IMR-90 (cell line): ENCODE measurements at regions not wholly inside any gene's neighbourhood (a gene's known extent, or its start where the extent isn't known, plus 50 kb on each side); places are given as distances from the start of the nearest gene placed in this dataset.

Source experiments
- ATAC-seq: fragments of 200-7000 bp; cut with Tn5 transposase; 2 replicates; pipeline ENCODE4 v1.9.1; 2020; ENCODE audit warnings: low read depth, mild to moderate bottlenecking, moderate library complexity
- BruUV-seq: library from RNA; stranded (reverse); fragments of 400-500 nt; replicated peaks from 2 replicates; lab custom pipeline; 2021; lab: Mats Ljungman, UMichigan
- CTCF ChIA-PET: fragments of 300-600 bp; formaldehyde crosslinking; extraction: SDS; loops from one replicate; lab custom pipeline; 2021; ENCODE audit warnings: antibody characterized with exemption; lab: Yijun Ruan, JAX
- POLR2A ChIA-PET: fragments of 300-600 bp; sonication (Branson Sonifier 250); formaldehyde crosslinking; loops from one replicate; lab custom pipeline; 2022; ENCODE audit warnings: antibody characterized with exemption; ENCODE audit not compliant: unreplicated experiment; lab: Charles Lee
- DNase-seq: peaks from one replicate; pipeline ENCODE4 v3.0.0; 2013
- H2AFZ ChIP-seq: replicated peaks from 2 replicates; pipeline ENCODE3; 2013; ENCODE audit warnings: low read length, mild to moderate bottlenecking; ENCODE audit not compliant: poor library complexity
- H2AK5ac ChIP-seq: 2 replicates; pipeline ENCODE4 v1.6.1; 2013; ENCODE audit warnings: low read depth, low read length, inconsistent platforms
- H2AK9ac ChIP-seq: replicated peaks from 2 replicates; pipeline ENCODE3; 2013; ENCODE audit warnings: mild to moderate bottlenecking, low read depth, low read length, moderate library complexity; ENCODE audit not compliant: poor library complexity
- H2BK120ac ChIP-seq: 2 replicates; pipeline ENCODE4 v1.6.1; 2013; ENCODE audit warnings: low read depth, low read length, inconsistent platforms
- H2BK15ac ChIP-seq: 3 replicates; pipeline ENCODE4 v1.6.1; 2013; ENCODE audit warnings: low read depth, low read length, inconsistent platforms
- H2BK20ac ChIP-seq: 2 replicates; pipeline ENCODE4 v1.6.1; 2013; ENCODE audit warnings: low read depth, mild to moderate bottlenecking, inconsistent platforms, low read length, moderate library complexity
- H2BK5ac ChIP-seq: 2 replicates; pipeline ENCODE4 v1.6.1; 2013; ENCODE audit warnings: mild to moderate bottlenecking, low read depth, low read length, inconsistent platforms; ENCODE audit not compliant: poor library complexity, severe bottlenecking
- H3K14ac ChIP-seq: replicated peaks from 2 replicates; pipeline ENCODE4 v1.6.1; 2013; ENCODE audit warnings: low read depth, low read length, inconsistent platforms
- H3K18ac ChIP-seq: 2 replicates; pipeline ENCODE4 v1.6.1; 2013; ENCODE audit warnings: low read depth, low read length, control low read depth
- H3K23ac ChIP-seq: 2 replicates; pipeline ENCODE4 v1.6.1; 2013; ENCODE audit warnings: low read depth, low read length, inconsistent platforms
- H3K27ac ChIP-seq: 2 replicates; pipeline ENCODE4 v1.5.1; 2013; ENCODE audit warnings: mild to moderate bottlenecking, control low read depth, low read length; ENCODE audit not compliant: insufficient read depth
- H3K27me3 ChIP-seq: 2 replicates; pipeline ENCODE4 v1.6.1; 2013; ENCODE audit warnings: low read length; ENCODE audit not compliant: control insufficient read depth, insufficient read depth
- H3K36me3 ChIP-seq: 2 replicates; pipeline ENCODE4 v1.6.1; 2013; ENCODE audit warnings: low read length, mixed read lengths; ENCODE audit not compliant: control insufficient read depth, insufficient read depth
- H3K4ac ChIP-seq: 2 replicates; pipeline ENCODE4 v1.6.1; 2013; ENCODE audit warnings: low read depth, low read length, inconsistent platforms
- H3K4me1 ChIP-seq: 2 replicates; pipeline ENCODE4 v1.6.1; 2013; ENCODE audit warnings: low read length, mixed read lengths; ENCODE audit not compliant: control insufficient read depth, insufficient read depth
- H3K4me2 ChIP-seq: 2 replicates; pipeline ENCODE4 v1.6.1; 2013; ENCODE audit warnings: low read depth, mild to moderate bottlenecking, control low read depth, low read length, moderate library complexity
- H3K4me3 ChIP-seq: 2 replicates; pipeline ENCODE4 v1.5.1; 2013; ENCODE audit warnings: low read depth, mild to moderate bottlenecking, control low read depth, low read length, moderate library complexity; ENCODE audit not compliant: insufficient read depth
- H3K56ac ChIP-seq: 2 replicates; pipeline ENCODE4 v1.6.1; 2013; ENCODE audit warnings: low read length, inconsistent platforms; ENCODE audit not compliant: insufficient read depth; ENCODE audit errors: extremely low read depth
- H3K79me1 ChIP-seq, 2 experiments: 2 replicates each; pipeline ENCODE4 v1.6.1; 2013; ENCODE audit warnings: low read length in 2 of 2, inconsistent platforms in 1 of 2, low read depth in 1 of 2
- H3K9ac ChIP-seq: 2 replicates; pipeline ENCODE4 v1.6.1; 2013; ENCODE audit warnings: low read depth, low read length, control low read depth
- H3K9me1 ChIP-seq: 2 replicates; pipeline ENCODE4 v1.6.1; 2013; ENCODE audit warnings: low read length, inconsistent platforms; ENCODE audit not compliant: insufficient read depth
- H3K9me3 ChIP-seq: 2 replicates; pipeline ENCODE4 v1.6.1; 2013; ENCODE audit warnings: low read length; ENCODE audit not compliant: control insufficient read depth, insufficient read depth
- H4K20me1 ChIP-seq: 2 replicates; pipeline ENCODE4 v1.6.1; 2013; ENCODE audit warnings: low read length, inconsistent platforms; ENCODE audit not compliant: insufficient read depth
- H4K5ac ChIP-seq: 2 replicates; pipeline ENCODE4 v1.6.1; 2013; ENCODE audit warnings: mild to moderate bottlenecking, low read depth, low read length, control low read depth
- H4K8ac ChIP-seq, 2 experiments: 2 replicates each; pipeline ENCODE4 v1.6.1; 2013; ENCODE audit warnings: low read depth in 2 of 2, low read length in 2 of 2, control low read depth in 1 of 2, inconsistent platforms in 1 of 2
- H4K91ac ChIP-seq: 2 replicates; pipeline ENCODE4 v1.6.1; 2013; ENCODE audit warnings: low read depth, low read length, inconsistent platforms; ENCODE audit not compliant: insufficient read depth
- CEBPB ChIP-seq: IDR thresholded peaks from 2 replicates; pipeline ENCODE4 v1.6.1; 2012; ENCODE audit warnings: low read depth, low read length, improper control_type of control experiment
- ELK1 ChIP-seq: fragments of 150-350 bp; IDR thresholded peaks from 2 replicates; pipeline ENCODE4 v1.6.1; 2016; ENCODE audit warnings: low read depth, mild to moderate bottlenecking, low read length, moderate library complexity, borderline replicate concordance
- FOS ChIP-seq: fragments of 150-350 bp; IDR thresholded peaks from 2 replicates; pipeline ENCODE4 v1.6.1; 2016; ENCODE audit warnings: low read depth, low read length
- MXI1 ChIP-seq: IDR thresholded peaks from 2 replicates; pipeline ENCODE4 v1.6.1; 2012; ENCODE audit warnings: low read depth, mild to moderate bottlenecking, low read length, moderate library complexity, borderline replicate concordance
- RAD21 ChIP-seq: IDR thresholded peaks from 2 replicates; pipeline ENCODE4 v1.6.1; 2012; ENCODE audit warnings: low read length, improper control_type of control experiment
- RCOR1 ChIP-seq: IDR thresholded peaks from 2 replicates; pipeline ENCODE4 v1.6.1; 2012; ENCODE audit warnings: mild to moderate bottlenecking, low read length, improper control_type of control experiment; ENCODE audit not compliant: insufficient replicate concordance
- SMC3 ChIP-seq: fragments of 150-350 bp; IDR thresholded peaks from 2 replicates; pipeline ENCODE4 v1.6.1; 2016; ENCODE audit warnings: low read depth, mild to moderate bottlenecking, antibody characterized with exemption, low read length, moderate library complexity
- WGBS, 2 experiments: methylation state at CpG; one replicate each; pipeline versions ENCODE4 v1.1.5 to v1.1.7; 2013; ENCODE audit warnings: missing lambda C conversion rate in 2 of 2; ENCODE audit not compliant: insufficient read length in 1 of 2; ENCODE audit errors: extremely low coverage in 2 of 2; 5-methylcytosine and 5-hydroxymethylcytosine counted together
- dilution Hi-C: fragments of 300-500 bp; cut with HindIII; formaldehyde crosslinking; loops from one replicate; pipeline ENCODE4 v1.14.3; 2018; ENCODE audit warnings: low sequenced_read_pairs; ENCODE audit not compliant: unreplicated experiment
- in situ Hi-C: fragments of 300-500 bp; cut with MboI; formaldehyde crosslinking; loops from 3 replicates; pipeline ENCODE4 v1.14.3; 2019; ENCODE audit warnings: low sequenced_read_pairs, inconsistent platforms, mixed read lengths
- intact Hi-C: fragments of 100-400 bp; cut with micrococcal nuclease; formaldehyde crosslinking; loops from 2 replicates; pipeline ENCODE4 v1.10.0; 2022
- TF ChIP-seq, protein P1 (sequence below): conservative IDR thresholded peaks from 2 replicates; pipeline ENCODE4 v1.5.1; 2012; ENCODE audit warnings: mild to moderate bottlenecking, low read depth, low read length, improper control_type of control experiment

GRCh38 chr15:95860406-95860805 lies 470.1 kb upstream of the NR2F2 start:
- in situ Hi-C loops: no loop called here

More at GRCh38 chr15:95860406-95860805, 470.1 kb upstream of the NR2F2 start:
- TF ChIP-seq, protein P1, sequence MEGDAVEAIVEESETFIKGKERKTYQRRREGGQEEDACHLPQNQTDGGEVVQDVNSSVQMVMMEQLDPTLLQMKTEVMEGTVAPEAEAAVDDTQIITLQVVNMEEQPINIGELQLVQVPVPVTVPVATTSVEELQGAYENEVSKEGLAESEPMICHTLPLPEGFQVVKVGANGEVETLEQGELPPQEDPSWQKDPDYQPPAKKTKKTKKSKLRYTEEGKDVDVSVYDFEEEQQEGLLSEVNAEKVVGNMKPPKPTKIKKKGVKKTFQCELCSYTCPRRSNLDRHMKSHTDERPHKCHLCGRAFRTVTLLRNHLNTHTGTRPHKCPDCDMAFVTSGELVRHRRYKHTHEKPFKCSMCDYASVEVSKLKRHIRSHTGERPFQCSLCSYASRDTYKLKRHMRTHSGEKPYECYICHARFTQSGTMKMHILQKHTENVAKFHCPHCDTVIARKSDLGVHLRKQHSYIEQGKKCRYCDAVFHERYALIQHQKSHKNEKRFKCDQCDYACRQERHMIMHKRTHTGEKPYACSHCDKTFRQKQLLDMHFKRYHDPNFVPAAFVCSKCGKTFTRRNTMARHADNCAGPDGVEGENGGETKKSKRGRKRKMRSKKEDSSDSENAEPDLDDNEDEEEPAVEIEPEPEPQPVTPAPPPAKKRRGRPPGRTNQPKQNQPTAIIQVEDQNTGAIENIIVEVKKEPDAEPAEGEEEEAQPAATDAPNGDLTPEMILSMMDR: no peak
- TF ChIP-seq SMC3 (no peak), RCOR1 (no peak), RAD21 (no peak), ELK1 (no peak), MXI1 (no peak), FOS (no peak), CEBPB (no peak)
- ATAC-seq: no peak
- Histone ChIP-seq H3K27me3 (no peaks in the 10 kb centered on the region), H3K79me1 (no peaks in the 10 kb centered on the region), H3K27ac (no peak overlapping the region), H3K9me3 (no peaks in the 10 kb centered on the region), H4K8ac (no peak overlapping the region), H3K36me3 (no peaks in the 10 kb centered on the region), H2AK9ac (no peak overlapping the region), H2AFZ (no peak overlapping the region), H3K56ac (no peak overlapping the region), H4K91ac (no peak overlapping the region), H4K20me1 (no peaks in the 10 kb centered on the region), H4K5ac (no peak overlapping the region), H2BK20ac (no peak overlapping the region), H2AK5ac (no peak overlapping the region), H3K9me1 (no peaks in the 10 kb centered on the region), H3K4me2 (no peak overlapping the region), H3K9ac (no peak overlapping the region), H3K4me1 (peaks cover 5% of the 10 kb centered on the region), H3K4me3 (no peak overlapping the region), H3K18ac (no peak overlapping the region), H3K23ac (no peak overlapping the region), H2BK15ac (no peak overlapping the region), H2BK5ac (no peak overlapping the region), H3K14ac (no peak overlapping the region), H3K4ac (no peak overlapping the region), H2BK120ac (no peak overlapping the region)
- POLR2A ChIA-PET: no interaction called here
- dilution Hi-C loops: no loop called here
- no TSS peak for BruUV-seq
- 100% methylated on average over 1 of the region's 1 CpG; no CpG with 5 or more reads in 1 of the 2 experiments for WGBS, 2 experiments
- CTCF ChIA-PET: no interaction called here
- no peak for DNase-seq
- intact Hi-C loops: no loop called here
